Trophoblast cell (in vitro differentiated cells and primary cell): ENCODE measurements at regions not wholly inside any gene's neighbourhood (a gene's known extent, or its start where the extent isn't known, plus 50 kb on each side); places are given as distances from the start of the nearest gene placed in this dataset.
A peak's percentile ranks its signal among the peaks of the same experiment; 100 is the strongest.

ENCODE experiments used
- DNase-seq, 2 donors: peaks; one replicate each; pipeline ENCODE4 v3.0.0-alpha.2; 2016
- H2AFZ ChIP-seq: 2 replicates; pipeline ENCODE4 v1.6.1; 2013; ENCODE audit warnings: low read length, moderate library complexity, mild to moderate bottlenecking; ENCODE audit not compliant: insufficient read depth, poor library complexity
- H2AK5ac ChIP-seq: 2 replicates; pipeline ENCODE4 v1.6.1; 2013; ENCODE audit warnings: mild to moderate bottlenecking, low read length
- H2BK120ac ChIP-seq: 2 replicates; pipeline ENCODE4 v1.6.1; 2013; ENCODE audit warnings: low read length, mild to moderate bottlenecking, moderate library complexity; ENCODE audit not compliant: insufficient read depth, poor library complexity
- H2BK12ac ChIP-seq: 2 replicates; pipeline ENCODE4 v1.6.1; 2013; ENCODE audit warnings: mild to moderate bottlenecking, low read length, moderate library complexity
- H2BK5ac ChIP-seq: 2 replicates; pipeline ENCODE4 v1.6.1; 2013; ENCODE audit warnings: low read length, low read depth, moderate library complexity, mild to moderate bottlenecking; ENCODE audit not compliant: poor library complexity
- H3K14ac ChIP-seq: 2 replicates; pipeline ENCODE4 v1.6.1; 2013; ENCODE audit warnings: mild to moderate bottlenecking, low read length
- H3K18ac ChIP-seq: 2 replicates; pipeline ENCODE4 v1.6.1; 2013; ENCODE audit warnings: mild to moderate bottlenecking, low read length
- H3K23ac ChIP-seq: 2 replicates; pipeline ENCODE4 v1.6.1; 2013; ENCODE audit warnings: low read length
- H3K27ac ChIP-seq: 2 replicates; pipeline ENCODE4 v1.5.1; 2013; ENCODE audit warnings: low read depth, mild to moderate bottlenecking, inconsistent platforms, low read length, moderate library complexity
- H3K27me3 ChIP-seq: 2 replicates; pipeline ENCODE4 v1.6.1; 2013; ENCODE audit warnings: inconsistent platforms, mild to moderate bottlenecking, low read length, moderate library complexity; ENCODE audit not compliant: insufficient read depth
- H3K36me3 ChIP-seq, 2 experiments: 1 replicate in 1 of 2; 2 replicates in 1 of 2; pipeline ENCODE4 v1.6.1; 2013; ENCODE audit warnings: low read length in 2 of 2, mild to moderate bottlenecking in 2 of 2, moderate library complexity in 1 of 2; ENCODE audit not compliant: insufficient read depth in 2 of 2, control insufficient read depth in 1 of 2
- H3K4ac ChIP-seq: 2 replicates; pipeline ENCODE4 v1.6.1; 2013; ENCODE audit warnings: low read depth, mild to moderate bottlenecking, low read length, moderate library complexity
- H3K4me1 ChIP-seq, 2 experiments: 1 replicate in 1 of 2; 2 replicates in 1 of 2; pipeline ENCODE4 v1.6.1; 2013; ENCODE audit warnings: low read length in 2 of 2, mild to moderate bottlenecking in 2 of 2, moderate library complexity in 1 of 2; ENCODE audit not compliant: insufficient read depth in 2 of 2, control insufficient read depth in 1 of 2
- H3K4me2 ChIP-seq: 2 replicates; pipeline ENCODE4 v1.6.1; 2013; ENCODE audit warnings: inconsistent platforms, mild to moderate bottlenecking, low read length, moderate library complexity
- H3K4me3 ChIP-seq: 2 replicates; pipeline ENCODE4 v1.5.1; 2013; ENCODE audit warnings: mild to moderate bottlenecking, low read depth, low read length, inconsistent platforms
- H3K79me1 ChIP-seq: one replicate; pipeline ENCODE4 v1.6.1; 2013; ENCODE audit warnings: low read length
- H3K79me2 ChIP-seq: 2 replicates; pipeline ENCODE4 v1.6.1; 2013; ENCODE audit warnings: low read length, mild to moderate bottlenecking; ENCODE audit not compliant: control insufficient read depth, insufficient read depth, poor library complexity
- H3K9ac ChIP-seq: 2 replicates; pipeline ENCODE4 v1.6.1; 2013; ENCODE audit warnings: mild to moderate bottlenecking, low read length
- H3K9me3 ChIP-seq: 2 replicates; pipeline ENCODE4 v1.6.1; 2013; ENCODE audit warnings: low read depth, mild to moderate bottlenecking, control low read depth, inconsistent platforms, low read length; ENCODE audit not compliant: insufficient read depth
- H4K12ac ChIP-seq: 2 replicates; pipeline ENCODE4 v1.6.1; 2013; ENCODE audit warnings: low read depth, mild to moderate bottlenecking, low read length, moderate library complexity
- H4K8ac ChIP-seq: 2 replicates; pipeline ENCODE4 v1.6.1; 2013; ENCODE audit warnings: low read depth, mild to moderate bottlenecking, low read length, moderate library complexity
- H4K91ac ChIP-seq: one replicate; pipeline ENCODE4 v1.6.1; 2013; ENCODE audit warnings: low read depth, mild to moderate bottlenecking, low read length, moderate library complexity
- WGBS: extraction: QIAGEN DNeasy Blood & Tissue Kit; methylation state at CpG from one replicate; pipeline ENCODE4 v1.1.7; 2013; ENCODE audit warnings: missing lambda C conversion rate; ENCODE audit not compliant: insufficient read length, insufficient coverage; ENCODE audit errors: extremely low coverage; 5-methylcytosine and 5-hydroxymethylcytosine counted together

DNA sequence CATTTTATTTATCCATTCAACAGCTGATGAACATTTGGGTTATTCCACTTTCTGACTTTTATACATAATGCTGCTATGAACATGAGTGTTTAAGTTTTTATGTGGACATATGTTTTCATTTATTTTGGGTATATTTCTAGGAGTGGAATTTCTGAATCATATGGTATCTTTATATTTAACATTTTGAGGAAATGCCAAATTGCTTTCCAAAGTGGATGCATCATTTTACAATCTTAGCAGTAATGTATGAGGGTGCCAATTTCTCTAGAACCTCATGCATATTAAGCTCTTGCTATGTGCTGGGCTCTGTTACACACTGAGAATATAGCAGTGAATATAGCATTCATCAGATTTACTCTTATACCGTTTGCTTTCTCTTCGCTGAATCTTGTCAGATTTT, 983.7 kb downstream of the STIM2 start:
- Histone ChIP-seq H3K27ac (no peak overlapping the region), H2AK5ac (no peak overlapping the region), H2BK120ac (no peak overlapping the region), H3K4me1 (no peaks in the 10 kb centered on the region), H3K36me3 (no peaks in the 10 kb centered on the region), H4K8ac (no peak overlapping the region), H3K4me3 (no peak overlapping the region), H3K9ac (no peak overlapping the region), H2BK5ac (no peak overlapping the region), H3K4ac (no peak overlapping the region), H3K18ac (no peak overlapping the region), H3K23ac (no peak overlapping the region), H4K91ac (no peak overlapping the region), H2AFZ (no peak overlapping the region), H3K14ac (no peak overlapping the region), H3K9me3 (no peaks in the 10 kb centered on the region), H3K4me2 (no peak overlapping the region), H2BK12ac (no peak overlapping the region), H3K79me1 (no peaks in the 10 kb centered on the region), H4K12ac (no peak overlapping the region), H3K79me2 (no peaks in the 10 kb centered on the region), H3K27me3 (no peaks in the 10 kb centered on the region)
- no CpG with 5 or more reads among the region's 2 CpGs for WGBS
- DNase-seq, result no peak

DNA sequence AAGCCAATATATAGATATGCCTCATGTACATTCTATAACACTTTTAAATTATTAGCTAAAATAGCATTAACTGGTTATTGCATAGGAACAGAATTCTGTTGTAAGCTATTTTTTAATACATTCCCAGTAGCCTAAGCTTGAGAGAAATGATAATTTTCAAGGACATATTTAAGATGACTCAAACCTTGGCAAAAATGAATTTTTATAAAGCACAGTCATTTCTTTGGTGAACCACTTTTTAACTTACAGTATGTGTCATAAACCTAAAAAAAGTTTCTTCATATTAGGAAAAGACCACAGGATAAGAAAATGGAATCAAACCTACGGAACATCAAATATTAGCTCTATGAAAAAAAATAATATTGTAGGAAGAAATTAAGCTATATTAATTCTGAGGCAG, 986.3 kb downstream of the STIM2 start:
- Histone ChIP-seq H2BK12ac (no peak overlapping the region), H2BK5ac (no peak overlapping the region), H3K23ac (no peak overlapping the region), H3K4me1 (no peaks in the 10 kb centered on the region), H3K14ac (no peak overlapping the region), H3K18ac (no peak overlapping the region), H3K27ac (no peak overlapping the region), H2BK120ac (no peak overlapping the region), H2AK5ac (no peak overlapping the region), H3K9ac (no peak overlapping the region), H3K4ac (no peak overlapping the region), H3K79me1 (no peaks in the 10 kb centered on the region), H4K91ac (no peak overlapping the region), H3K79me2 (no peaks in the 10 kb centered on the region), H3K9me3 (no peaks in the 10 kb centered on the region), H3K4me2 (no peak overlapping the region), H3K27me3 (no peaks in the 10 kb centered on the region), H3K4me3 (no peak overlapping the region), H3K36me3 (no peaks in the 10 kb centered on the region), H4K12ac (no peak overlapping the region), H2AFZ (no peak overlapping the region), H4K8ac (no peak overlapping the region)
- DNase-seq, result no peak
- no CpG with 5 or more reads among the region's 1 CpG for WGBS

DNA sequence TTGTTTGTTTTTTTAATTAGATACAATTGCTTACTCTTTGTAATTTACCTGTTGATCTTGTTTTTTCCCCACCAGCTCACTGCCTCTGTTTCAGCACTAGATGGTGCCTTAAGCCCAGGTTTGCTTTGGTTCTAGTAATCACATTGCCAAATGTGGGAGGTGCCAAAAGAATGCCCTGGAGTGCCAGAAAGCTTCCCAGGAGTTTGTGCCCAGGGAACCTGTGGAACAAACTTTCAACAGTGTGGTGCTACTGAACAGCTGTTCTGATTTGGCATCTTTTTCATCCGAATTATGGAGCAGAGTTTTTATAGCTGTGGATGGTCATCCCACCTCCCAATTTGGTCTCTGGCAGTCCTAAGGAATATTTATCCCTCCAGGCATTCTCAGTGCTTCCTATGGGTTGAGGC, 1000.7 kb downstream of the STIM2 start:
- no peaks in the 10 kb centered on the region for H3K36me3 ChIP-seq
- H3K4me3 ChIP-seq, result no peak overlapping the region
- H4K12ac ChIP-seq, result no peak overlapping the region
- no peak overlapping the region for H3K14ac ChIP-seq
- no peak overlapping the region for H2BK12ac ChIP-seq
- H2AK5ac ChIP-seq, result no peak overlapping the region
- WGBS, result no CpG with 5 or more reads among the region's 1 CpG
- no peak overlapping the region for H2AFZ ChIP-seq
- H3K27me3 ChIP-seq, result no peaks in the 10 kb centered on the region
- no peak overlapping the region for H3K27ac ChIP-seq
- no peak overlapping the region for H4K8ac ChIP-seq
- H3K9ac ChIP-seq, result no peak overlapping the region
- H2BK5ac ChIP-seq, result no peak overlapping the region
- no peak overlapping the region for H4K91ac ChIP-seq
- H3K79me1 ChIP-seq, result no peaks in the 10 kb centered on the region
- H3K18ac ChIP-seq, result no peak overlapping the region
- DNase-seq, result peak; percentile 2 to 17
- H3K4ac ChIP-seq, result no peak overlapping the region
- no peaks in the 10 kb centered on the region for H3K4me1 ChIP-seq
- no peak overlapping the region for H3K4me2 ChIP-seq
- no peak overlapping the region for H3K23ac ChIP-seq
- no peak overlapping the region for H2BK120ac ChIP-seq
- no peaks in the 10 kb centered on the region for H3K79me2 ChIP-seq
- H3K9me3 ChIP-seq, result no peaks in the 10 kb centered on the region

DNA sequence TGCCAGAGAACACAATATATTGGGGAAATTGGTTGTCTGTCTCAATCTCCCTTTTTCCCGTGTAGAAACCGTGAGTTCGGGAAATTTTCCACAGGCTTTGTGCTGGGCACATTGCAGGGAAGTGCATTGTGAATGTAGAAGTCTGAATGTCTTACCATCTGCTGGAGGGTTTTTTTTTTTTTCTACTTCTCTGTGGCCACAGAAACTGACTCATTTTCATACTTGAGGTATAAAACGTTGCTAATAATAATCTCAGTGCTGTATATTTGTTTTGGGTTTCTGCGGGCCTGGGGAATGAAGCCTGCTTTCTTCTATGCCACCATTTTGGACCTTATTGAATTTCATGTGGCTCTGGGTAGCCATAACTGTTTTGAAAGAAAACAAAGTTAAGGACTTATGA, 1001.2 kb downstream of the STIM2 start:
- WGBS, result no CpG with 5 or more reads among the region's 5 CpGs
- Histone ChIP-seq H3K4me1 (no peaks in the 10 kb centered on the region), H4K12ac (no peak overlapping the region), H3K79me1 (no peaks in the 10 kb centered on the region), H2BK120ac (no peak overlapping the region), H4K8ac (no peak overlapping the region), H3K14ac (no peak overlapping the region), H3K23ac (no peak overlapping the region), H3K18ac (no peak overlapping the region), H3K9me3 (no peaks in the 10 kb centered on the region), H3K27ac (no peak overlapping the region), H3K4ac (no peak overlapping the region), H3K36me3 (no peaks in the 10 kb centered on the region), H2AFZ (no peak overlapping the region), H4K91ac (no peak overlapping the region), H2BK12ac (no peak overlapping the region), H3K4me3 (no peak overlapping the region), H3K79me2 (no peaks in the 10 kb centered on the region), H2BK5ac (no peak overlapping the region), H3K27me3 (no peaks in the 10 kb centered on the region), H3K9ac (no peak overlapping the region), H2AK5ac (no peak overlapping the region), H3K4me2 (no peak overlapping the region)
- no peak for DNase-seq

DNA sequence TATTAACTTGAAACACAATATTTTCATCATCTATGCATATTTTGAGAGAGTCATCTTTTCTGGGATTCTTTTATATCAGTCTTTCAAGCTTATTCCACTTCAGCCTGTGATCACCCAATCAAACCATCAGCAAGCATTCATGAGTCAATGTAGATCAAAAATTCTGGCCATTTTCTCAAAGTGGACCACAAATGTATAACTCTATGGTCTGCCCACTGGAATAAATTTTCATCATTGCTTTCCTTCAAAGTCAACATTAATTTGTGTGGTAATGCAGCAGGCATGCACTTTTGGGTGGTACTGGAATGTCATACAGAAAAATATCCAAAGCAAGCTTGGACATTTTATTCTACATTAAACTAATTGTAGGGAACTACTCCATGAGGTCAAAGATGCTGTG, 1013.0 kb downstream of the STIM2 start:
- Histone ChIP-seq H4K91ac (no peak overlapping the region), H3K79me2 (no peaks in the 10 kb centered on the region), H3K4me3 (no peak overlapping the region), H3K4me2 (no peak overlapping the region), H3K9ac (no peak overlapping the region), H2BK12ac (no peak overlapping the region), H2BK5ac (no peak overlapping the region), H3K23ac (no peak overlapping the region), H3K14ac (no peak overlapping the region), H3K9me3 (no peaks in the 10 kb centered on the region), H3K27ac (no peak overlapping the region), H3K4ac (no peak overlapping the region), H4K12ac (no peak overlapping the region), H3K36me3 (no peaks in the 10 kb centered on the region), H2AK5ac (no peak overlapping the region), H3K27me3 (no peaks in the 10 kb centered on the region), H2BK120ac (no peak overlapping the region), H3K18ac (no peak overlapping the region), H3K79me1 (no peaks in the 10 kb centered on the region), H2AFZ (no peak overlapping the region), H4K8ac (no peak overlapping the region), H3K4me1 (no peaks in the 10 kb centered on the region)
- no peak for DNase-seq
